KG1 (cell line): ENCODE measurements at regions not wholly inside any gene's neighbourhood (a gene's known extent, or its start where the extent isn't known, plus 50 kb on each side); places are given as distances from the start of the nearest gene placed in this dataset.

ENCODE experiments used
- DNase-seq: peaks from one replicate; lab custom pipeline; 2025; lab: John Stamatoyannopoulos, UW

GRCh38 chr11:10619131-10619680, 50.7 kb upstream of the LYVE1 start:
- DNase-seq = no peak

DNA sequence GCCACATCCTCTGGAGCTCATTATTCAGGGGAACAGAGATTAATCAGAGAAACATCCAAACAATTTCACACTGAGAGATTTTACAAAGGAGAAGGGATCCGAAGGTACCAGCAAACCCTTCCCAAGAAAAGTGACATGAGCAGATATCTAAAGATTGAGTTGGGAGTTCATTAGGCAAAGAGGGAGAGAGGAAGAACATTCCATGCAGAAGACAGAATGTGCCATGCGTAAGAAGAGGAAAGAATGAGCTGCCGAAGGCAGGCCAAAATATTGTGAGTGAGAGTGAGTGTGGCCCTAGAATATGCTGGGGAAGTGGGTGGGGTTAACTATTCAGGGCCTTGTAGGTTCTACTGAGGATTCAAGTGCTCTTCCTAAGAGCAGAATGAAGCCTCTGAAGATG, 50.0 kb upstream of the LYVE1 start:
- no peak for DNase-seq
